Stomach (tissue), 8 donors: ENCODE measurements at regions not wholly inside any gene's neighbourhood (a gene's known extent, or its start where the extent isn't known, plus 50 kb on each side); places are given as distances from the start of the nearest gene placed in this dataset.

Source experiments
- DNase-seq, 2 donors: peaks; one replicate each; pipeline versions ENCODE4 v3.0.0 to v3.0.0-alpha.2; 2013 to 2019
- H3K27ac ChIP-seq, 5 donors: fragments of 200-600 bp in 4 of 5; sonication (generic) in 4 of 5; one replicate each; pipeline ENCODE4 v1.5.1; 2013 to 2019; ENCODE audit warnings: mild to moderate bottlenecking in 1 of 5, moderate library complexity in 1 of 5
- H3K27me3 ChIP-seq, 3 donors: fragments of 200-600 bp; sonication (generic); one replicate each; pipeline ENCODE4 v1.5.1; 2017 to 2019; ENCODE audit warnings: mixed run types in 1 of 3
- H3K36me3 ChIP-seq, 4 donors: fragments of 200-600 bp; sonication (generic); 1 replicate in 3 of 4; 2 replicates in 1 of 4; pipeline ENCODE4 v1.5.1; 2016 to 2019
- H3K4me1 ChIP-seq, 4 donors: fragments of 200-600 bp; sonication (generic); one replicate each; pipeline ENCODE4 v1.5.1; 2016 to 2019
- H3K4me3 ChIP-seq, 4 donors: fragments of 200-600 bp; sonication (generic) in 3 of 4; one replicate each; pipeline ENCODE4 v1.5.1; 2016 to 2019; ENCODE audit warnings: mild to moderate bottlenecking in 1 of 4
- H3K9me3 ChIP-seq, 4 donors: fragments of 200-600 bp; sonication (generic); one replicate each; pipeline ENCODE4 v1.5.1; 2016 to 2019
- EP300 ChIP-seq: sonication (generic); formaldehyde crosslinking; IDR thresholded peaks from one replicate; pipeline ENCODE4 v1.6.1; 2017; ENCODE audit warnings: antibody characterized with exemption
- POLR2A ChIP-seq, 4 donors: fragments of 450-650 bp; IDR thresholded peaks; one replicate each; pipeline ENCODE4 v1.6.1; 2016; ENCODE audit warnings: antibody characterized with exemption in 4 of 4, control low read depth in 2 of 4, mild to moderate bottlenecking in 1 of 4, moderate library complexity in 1 of 4
- POLR2AphosphoS5 ChIP-seq, 3 donors: sonication (generic); formaldehyde crosslinking; IDR thresholded peaks; one replicate each; pipeline ENCODE4 v1.6.1; 2016; ENCODE audit warnings: antibody characterized with exemption in 3 of 3
- WGBS, 5 donors: extraction: QIAGEN DNeasy Blood & Tissue Kit in 3 of 5; methylation state at CpG; one replicate each; pipeline versions ENCODE4 v1.1.5 to v1.1.7; 2013 to 2018; 5-methylcytosine and 5-hydroxymethylcytosine counted together
- intact Hi-C: fragments of 100-400 bp; cut with DNase I; formaldehyde crosslinking; loops from one replicate; pipeline ENCODE4 v1.15.1; 2023; ENCODE audit warnings: low total_unique reads
- TF ChIP-seq, protein P1 (sequence below), 7 experiments: fragments of 450-650 bp in 4 of 7; fragments of 200-600 bp in 3 of 7; sonication (generic) in 3 of 7; IDR thresholded peaks; one replicate each; pipeline ENCODE4 v1.5.1; 2016 to 2019; ENCODE audit warnings: antibody characterized with exemption in 7 of 7, control low read depth in 2 of 7, mild to moderate bottlenecking in 1 of 7
- donor health status: healthy with polysubstance abuse.
- donor health status: Bipolar disorder and iron deficiency.
- donor health status: healthy.

DNA sequence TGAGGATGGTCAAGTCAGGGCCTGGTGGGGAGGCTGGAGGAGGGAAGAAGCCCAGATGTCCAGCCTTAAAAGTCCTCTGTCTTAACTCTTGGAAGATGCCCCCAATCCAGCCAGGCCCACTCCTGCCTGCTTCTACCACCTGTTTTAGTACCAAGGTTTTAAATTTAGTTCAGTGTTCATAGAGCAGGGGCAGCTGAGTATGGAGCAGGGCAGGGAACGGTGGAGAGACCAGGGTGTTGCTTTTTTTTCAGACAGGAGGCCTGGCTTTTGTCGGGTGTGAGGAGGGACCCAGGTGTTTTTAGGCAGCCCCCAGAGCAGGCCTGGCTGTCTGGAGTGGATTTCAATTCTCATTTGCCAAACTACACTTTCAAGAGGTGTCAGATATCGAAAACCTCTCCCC is 278.8 kb downstream of the CDC5L start:
- H3K27ac ChIP-seq: no peak overlapping the region

GRCh38 chr6:44667226-44667625 is 279.7 kb downstream of the CDC5L start:
- intact Hi-C loops: loop anchor here (10.0 kb wide), 1 partner anchor 182 kb away; no protein-coding TSS in a partner anchor
- Histone ChIP-seq H3K4me1 (no peaks in the 10 kb centered on the region), H3K36me3 (no peaks in the 10 kb centered on the region), H3K4me3 (no peak overlapping the region), H3K27me3 (peaks cover 0 to 3% (median 0%) of the 10 kb centered on the region in 3 donors), H3K27ac (no peak overlapping the region), H3K9me3 (no peaks in the 10 kb centered on the region)
- TF ChIP-seq POLR2A (IDR thresholded peaks at IDR 0.05) (no peak), POLR2AphosphoS5 (IDR thresholded peaks at IDR 0.05) (no peak), EP300 (no peak)
- TF ChIP-seq, protein P1, sequence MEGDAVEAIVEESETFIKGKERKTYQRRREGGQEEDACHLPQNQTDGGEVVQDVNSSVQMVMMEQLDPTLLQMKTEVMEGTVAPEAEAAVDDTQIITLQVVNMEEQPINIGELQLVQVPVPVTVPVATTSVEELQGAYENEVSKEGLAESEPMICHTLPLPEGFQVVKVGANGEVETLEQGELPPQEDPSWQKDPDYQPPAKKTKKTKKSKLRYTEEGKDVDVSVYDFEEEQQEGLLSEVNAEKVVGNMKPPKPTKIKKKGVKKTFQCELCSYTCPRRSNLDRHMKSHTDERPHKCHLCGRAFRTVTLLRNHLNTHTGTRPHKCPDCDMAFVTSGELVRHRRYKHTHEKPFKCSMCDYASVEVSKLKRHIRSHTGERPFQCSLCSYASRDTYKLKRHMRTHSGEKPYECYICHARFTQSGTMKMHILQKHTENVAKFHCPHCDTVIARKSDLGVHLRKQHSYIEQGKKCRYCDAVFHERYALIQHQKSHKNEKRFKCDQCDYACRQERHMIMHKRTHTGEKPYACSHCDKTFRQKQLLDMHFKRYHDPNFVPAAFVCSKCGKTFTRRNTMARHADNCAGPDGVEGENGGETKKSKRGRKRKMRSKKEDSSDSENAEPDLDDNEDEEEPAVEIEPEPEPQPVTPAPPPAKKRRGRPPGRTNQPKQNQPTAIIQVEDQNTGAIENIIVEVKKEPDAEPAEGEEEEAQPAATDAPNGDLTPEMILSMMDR (IDR thresholded peaks at IDR 0.05): no peak
- DNase-seq: peak in 1 of 2 donors; percentile 32
- 62 to 75% (median 68%) methylated on average over 3 of the region's 3 CpGs for WGBS, 5 donors

More for the DNA sequence above, 278.8 kb downstream of the CDC5L start:
- TF ChIP-seq EP300 (no peak), POLR2A (IDR thresholded peaks at IDR 0.05) (no peak), POLR2AphosphoS5 (IDR thresholded peaks at IDR 0.05) (no peak)
- TF ChIP-seq, protein P1 (IDR thresholded peaks at IDR 0.05): no peak
- H3K36me3 ChIP-seq: no peaks in the 10 kb centered on the region
- DNase-seq: no peak
- H3K4me3 ChIP-seq: no peak overlapping the region
- H3K27me3 ChIP-seq: no peaks in the 10 kb centered on the region
- 79 to 93% (median 87%) methylated on average over 3 of the region's 3 CpGs for WGBS, 5 donors
- no peaks in the 10 kb centered on the region for H3K9me3 ChIP-seq
- intact Hi-C loops: loop anchor here (10.0 kb wide), 1 partner anchor 182 kb away; no protein-coding TSS in a partner anchor
- H3K4me1 ChIP-seq: no peaks in the 10 kb centered on the region

DNA sequence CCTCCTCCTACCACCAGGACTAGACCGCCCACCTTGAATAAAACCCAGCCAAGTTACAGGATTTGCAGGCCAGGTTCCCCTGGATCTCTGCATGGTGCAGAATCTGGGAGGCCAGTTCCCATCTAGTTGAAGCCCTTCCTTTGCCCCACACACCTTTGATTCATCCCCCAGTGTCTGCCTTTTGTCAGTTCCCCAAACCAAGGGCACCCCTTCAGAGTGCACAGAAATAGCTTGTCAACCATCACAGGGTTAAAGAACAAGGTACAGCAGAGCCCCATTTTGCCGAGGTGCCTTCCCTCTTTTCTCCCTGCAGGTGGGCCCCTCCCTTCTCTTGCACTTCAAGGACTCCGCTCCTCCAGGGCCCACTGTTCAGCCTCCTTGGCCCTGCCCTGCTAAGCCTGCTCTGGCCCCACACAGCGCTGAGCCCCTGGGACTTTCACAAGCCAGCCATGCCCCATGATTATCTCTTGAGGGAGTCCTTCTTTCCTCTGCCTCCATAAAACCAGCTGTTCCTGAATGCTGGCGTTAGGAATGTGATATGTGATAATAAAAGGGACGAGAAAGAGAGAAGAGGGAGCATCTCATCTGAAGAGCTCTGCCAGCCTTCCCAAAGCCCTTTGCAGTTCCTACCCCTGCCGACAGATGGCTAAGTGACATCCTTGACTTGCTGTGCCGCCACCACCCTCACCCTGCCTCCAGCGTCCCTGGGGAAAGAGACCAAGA is 280.3 kb downstream of the CDC5L start:
- 52 to 62% (median 58%) methylated on average over 9 of the region's 9 CpGs for WGBS, 5 donors
- intact Hi-C loops: loop anchor here (10.0 kb wide), 1 partner anchor 183 kb away; no protein-coding TSS in a partner anchor

DNA sequence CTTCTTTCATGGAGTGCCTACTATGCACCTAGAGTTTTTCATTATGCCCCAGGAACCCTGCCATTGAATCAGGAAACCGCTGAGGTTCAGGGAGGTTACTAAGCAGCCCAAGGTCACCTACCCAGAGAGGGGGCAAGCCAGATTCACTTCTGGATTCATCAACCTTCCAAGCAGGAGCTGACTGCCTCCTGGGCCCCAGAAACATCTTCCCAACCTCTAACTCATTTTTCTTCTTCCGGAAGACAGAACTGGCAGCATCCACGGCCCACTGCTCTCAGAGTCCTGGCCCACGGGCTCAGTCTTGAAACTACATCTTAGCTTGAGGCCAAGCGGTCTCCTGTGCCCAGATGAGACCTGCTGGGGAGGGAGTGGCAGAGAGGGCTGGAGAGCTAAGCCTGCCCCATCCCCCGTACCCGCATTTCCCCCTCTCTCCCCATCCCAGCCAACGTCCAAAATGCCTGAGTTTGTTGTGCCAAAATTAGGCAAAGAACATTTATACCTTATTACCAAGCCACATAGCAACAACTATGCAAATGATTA is 281.0 kb downstream of the CDC5L start:
- Histone ChIP-seq H3K4me3 (no peak overlapping the region), H3K9me3 (no peaks in the 10 kb centered on the region), H3K36me3 (no peaks in the 10 kb centered on the region), H3K4me1 (no peaks in the 10 kb centered on the region), H3K27me3 (peaks cover 0 to 10% (median 0%) of the 10 kb centered on the region in 3 donors), H3K27ac (no peak overlapping the region)
- intact Hi-C loops: loop anchor here (10.0 kb wide), 1 partner anchor 184 kb away; no protein-coding TSS in a partner anchor
- TF ChIP-seq EP300 (no peak), POLR2AphosphoS5 (IDR thresholded peaks at IDR 0.05) (no peak), POLR2A (IDR thresholded peaks at IDR 0.05) (no peak)
- TF ChIP-seq, protein P1 (IDR thresholded peaks at IDR 0.05): no peak
- 68 to 80% (median 73%) methylated on average over 7 to 8 of the region's 8 CpGs for WGBS, 5 donors
- no peak for DNase-seq

More for the DNA sequence above, 280.3 kb downstream of the CDC5L start:
- no peaks in the 10 kb centered on the region for H3K36me3 ChIP-seq
- peak overlapping the region in 1 of 5 donors; percentile 24 for H3K27ac ChIP-seq
- no peaks in the 10 kb centered on the region for H3K4me1 ChIP-seq
- TF ChIP-seq, protein P1 (IDR thresholded peaks at IDR 0.05): peak in 5 of 7 experiments; percentile 15 to 54 (median 40)
- no peak for TF ChIP-seq POLR2AphosphoS5 (IDR thresholded peaks at IDR 0.05)
- H3K27me3 ChIP-seq: peaks cover 0 to 9% (median 0%) of the 10 kb centered on the region in 3 donors
- DNase-seq: peak; percentile 39 to 44
- H3K9me3 ChIP-seq: no peaks in the 10 kb centered on the region
- no peak overlapping the region for H3K4me3 ChIP-seq
